ENCODE measurements at regions not wholly inside any gene's neighbourhood (a gene's known extent, or its start where the extent isn't known, plus 50 kb on each side); places are given as distances from the start of the nearest gene placed in this dataset.

DNA sequence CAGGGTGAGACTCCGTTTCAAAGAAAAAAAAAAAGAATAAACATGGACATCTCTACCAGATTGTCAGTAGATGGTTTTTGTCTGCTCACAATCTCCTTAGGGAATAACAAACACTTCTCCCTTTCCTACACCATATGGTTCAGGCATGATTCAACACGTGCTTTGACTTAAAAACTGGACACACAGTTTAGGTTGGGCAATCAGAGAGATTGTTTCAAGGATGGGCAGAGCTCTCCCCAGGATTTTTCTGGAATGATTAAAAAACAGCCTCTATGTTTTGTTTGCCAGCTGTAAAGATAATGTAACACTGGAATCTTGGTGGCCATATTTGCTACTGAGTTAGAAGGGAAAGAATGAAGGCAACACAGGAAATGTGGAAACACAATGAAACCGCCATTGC is 150.1 kb upstream of the TSC22D1 start:
- H3K4me3 ChIP-seq (ENCODE audit: low read depth, low read length) = no peak overlapping the region
- TF ChIP-seq, protein P1, sequence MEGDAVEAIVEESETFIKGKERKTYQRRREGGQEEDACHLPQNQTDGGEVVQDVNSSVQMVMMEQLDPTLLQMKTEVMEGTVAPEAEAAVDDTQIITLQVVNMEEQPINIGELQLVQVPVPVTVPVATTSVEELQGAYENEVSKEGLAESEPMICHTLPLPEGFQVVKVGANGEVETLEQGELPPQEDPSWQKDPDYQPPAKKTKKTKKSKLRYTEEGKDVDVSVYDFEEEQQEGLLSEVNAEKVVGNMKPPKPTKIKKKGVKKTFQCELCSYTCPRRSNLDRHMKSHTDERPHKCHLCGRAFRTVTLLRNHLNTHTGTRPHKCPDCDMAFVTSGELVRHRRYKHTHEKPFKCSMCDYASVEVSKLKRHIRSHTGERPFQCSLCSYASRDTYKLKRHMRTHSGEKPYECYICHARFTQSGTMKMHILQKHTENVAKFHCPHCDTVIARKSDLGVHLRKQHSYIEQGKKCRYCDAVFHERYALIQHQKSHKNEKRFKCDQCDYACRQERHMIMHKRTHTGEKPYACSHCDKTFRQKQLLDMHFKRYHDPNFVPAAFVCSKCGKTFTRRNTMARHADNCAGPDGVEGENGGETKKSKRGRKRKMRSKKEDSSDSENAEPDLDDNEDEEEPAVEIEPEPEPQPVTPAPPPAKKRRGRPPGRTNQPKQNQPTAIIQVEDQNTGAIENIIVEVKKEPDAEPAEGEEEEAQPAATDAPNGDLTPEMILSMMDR (IDR thresholded peaks at IDR 0.05; ENCODE audit: low read depth, low read length) = no peak

DNA sequence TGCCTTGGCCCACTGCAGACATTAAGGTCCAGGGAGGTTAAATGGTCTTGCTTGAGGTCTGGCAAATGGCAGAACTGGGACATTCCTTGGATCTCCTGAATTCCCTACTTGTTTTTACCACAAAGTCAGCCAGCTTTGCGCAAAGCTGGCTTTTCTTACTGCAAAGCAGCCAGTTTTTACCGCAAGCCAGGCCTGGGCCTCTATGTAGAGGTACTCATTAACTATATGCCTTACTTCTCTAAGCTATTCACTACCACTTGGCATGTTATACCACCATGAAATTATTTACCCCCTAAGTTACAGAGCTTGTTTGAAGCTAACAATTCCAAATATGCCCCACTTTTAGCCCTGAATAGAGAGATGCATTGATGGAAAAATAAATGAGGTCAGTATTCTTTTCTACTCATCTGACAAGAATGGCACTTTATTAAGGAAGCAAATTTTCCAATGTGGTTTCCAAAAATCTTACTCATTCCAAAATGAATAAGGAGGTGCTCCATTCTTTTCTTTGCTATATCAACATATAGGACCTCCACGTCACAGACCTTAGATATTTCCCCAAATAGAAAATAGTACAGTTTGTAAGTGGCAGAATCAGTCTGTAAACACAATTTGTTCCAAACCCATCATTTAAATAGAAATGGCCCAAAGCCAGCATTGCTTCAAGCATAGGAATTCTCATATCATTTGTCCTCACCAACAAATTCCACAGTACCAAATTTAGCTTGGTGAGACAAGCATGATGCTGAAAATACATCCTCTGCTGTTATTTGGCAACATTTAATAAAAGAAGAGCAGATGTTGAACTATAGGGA is 143.9 kb upstream of the TSC22D1 start:
- TF ChIP-seq, protein P1 (IDR thresholded peaks at IDR 0.05; ENCODE audit: low read depth, low read length) = no peak

DNA sequence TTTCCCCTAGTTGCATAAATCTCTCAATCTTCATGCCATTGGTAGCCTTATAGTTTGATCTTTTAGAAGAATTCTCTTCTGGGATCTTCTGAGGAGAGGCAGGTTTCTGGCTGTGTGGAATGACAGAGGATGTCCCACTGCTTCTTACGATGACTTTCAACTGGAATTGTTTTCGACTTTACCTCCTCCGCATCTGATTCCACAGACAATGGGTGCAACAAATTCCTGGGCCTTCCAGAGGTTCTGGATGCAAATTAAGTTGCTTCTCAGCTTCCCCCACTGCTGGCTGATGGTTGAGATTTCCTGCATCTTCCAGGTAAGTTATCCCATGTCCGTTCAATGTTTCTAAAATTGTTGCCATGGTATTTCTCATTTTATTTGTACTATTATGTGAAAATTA is 142.3 kb upstream of the TSC22D1 start:
- no peak overlapping the region for H3K4me3 ChIP-seq (ENCODE audit: low read depth, low read length)
- TF ChIP-seq, protein P1 (IDR thresholded peaks at IDR 0.05; ENCODE audit: low read depth, low read length) = no peak

More for the DNA sequence above, 143.9 kb upstream of the TSC22D1 start:
- no peak overlapping the region for H3K4me3 ChIP-seq (ENCODE audit: low read depth, low read length)

DNA sequence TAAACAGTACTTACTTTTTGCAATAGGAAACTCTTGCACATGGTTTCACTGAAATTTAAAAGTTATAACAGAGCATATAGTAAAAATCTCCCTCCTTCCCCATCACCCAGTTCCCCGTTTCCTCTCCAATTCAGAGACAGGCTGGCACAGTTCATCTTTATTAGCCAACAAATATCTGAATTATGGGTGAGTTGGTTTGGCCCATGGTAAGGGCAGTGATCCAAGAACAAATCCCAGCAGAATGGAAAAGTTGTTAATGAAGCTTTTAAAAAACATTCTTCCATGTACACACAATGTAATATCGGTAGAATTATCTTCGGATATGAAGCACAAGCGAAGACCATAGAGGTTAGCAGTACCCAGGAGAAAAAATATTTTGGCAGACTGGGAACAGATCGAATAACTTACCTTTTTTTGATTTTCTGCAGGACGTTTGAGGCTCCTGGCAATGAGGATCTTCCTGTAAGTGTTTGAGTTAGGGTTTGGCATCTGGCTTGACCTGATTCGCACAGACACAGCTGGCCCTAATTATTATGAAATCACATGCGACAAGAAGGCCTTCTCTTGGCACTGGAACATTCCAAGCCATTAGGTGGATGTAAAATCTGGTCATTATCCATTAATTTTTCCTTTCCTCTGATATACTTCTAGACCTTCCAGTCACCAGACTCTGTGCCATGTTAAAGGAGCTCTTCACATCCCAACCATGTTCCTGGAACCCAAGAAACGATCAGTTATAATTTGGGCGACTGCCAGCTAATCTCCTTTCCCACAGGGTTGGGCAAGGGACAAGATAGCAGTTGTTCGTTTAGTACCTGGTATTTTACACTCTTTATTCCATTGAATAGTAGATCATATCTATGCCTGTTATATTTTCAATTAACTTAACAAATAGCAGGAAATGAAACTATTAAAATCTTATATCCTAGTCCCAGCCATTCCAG is 139.4 kb upstream of the TSC22D1 start:
- TF ChIP-seq, protein P1 (IDR thresholded peaks at IDR 0.05; ENCODE audit: low read depth, low read length) = no peak
- H3K4me3 ChIP-seq (ENCODE audit: low read depth, low read length) = no peak overlapping the region

DNA sequence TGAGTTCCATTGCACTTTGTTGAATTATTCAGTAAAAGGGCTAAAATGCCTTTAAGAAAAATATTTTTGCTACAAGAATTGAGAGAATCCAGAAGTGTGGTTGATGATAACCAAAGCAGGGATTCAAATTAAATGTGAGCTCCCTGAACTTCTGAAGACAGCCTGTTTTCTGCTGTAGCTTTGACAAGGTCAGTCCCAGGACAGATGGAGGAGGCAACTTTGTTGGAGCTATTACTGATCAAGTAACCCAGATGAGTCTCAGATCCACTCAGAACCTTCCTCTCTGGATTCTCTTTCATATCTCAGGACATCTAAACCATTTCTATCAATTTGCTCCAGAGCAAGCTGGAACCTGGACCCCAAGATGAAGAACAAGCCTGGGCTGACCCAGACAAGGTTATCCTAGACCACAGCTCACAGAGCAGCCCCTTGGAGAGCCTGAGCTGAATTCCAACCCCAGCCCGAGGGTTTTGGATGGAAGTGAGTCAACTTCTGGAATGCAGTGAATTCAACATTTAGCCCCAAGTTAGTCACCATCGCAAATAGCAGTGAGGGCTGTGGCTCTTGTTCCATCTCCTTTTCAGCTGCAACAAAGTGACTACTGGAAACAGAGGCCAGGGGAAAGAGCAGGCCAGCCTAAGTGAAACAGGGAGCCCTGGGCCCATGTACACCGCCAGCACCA is 137.8 kb upstream of the TSC22D1 start:
- TF ChIP-seq, protein P1 (IDR thresholded peaks at IDR 0.05; ENCODE audit: low read depth, low read length) = no peak
- no peak overlapping the region for H3K4me3 ChIP-seq (ENCODE audit: low read depth, low read length)

DNA sequence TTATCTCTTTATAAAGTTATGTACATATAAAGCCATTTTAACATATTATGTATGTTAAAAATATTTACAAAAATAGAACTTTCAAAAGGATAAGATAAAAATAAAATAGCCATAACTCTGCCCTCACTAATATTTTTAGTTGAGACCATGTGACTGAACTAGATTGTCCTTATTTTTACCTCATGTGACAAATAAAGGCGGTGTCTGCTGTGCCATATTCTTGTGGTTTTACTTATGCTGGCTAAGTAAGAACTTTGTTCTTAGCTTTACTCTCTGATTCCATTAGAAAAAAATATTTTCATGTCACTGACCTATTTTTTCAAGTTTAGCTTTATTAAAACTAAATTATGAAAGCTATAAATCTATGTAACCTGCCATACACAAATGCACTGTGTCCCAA is 135.6 kb upstream of the TSC22D1 start:
- H3K4me3 ChIP-seq (ENCODE audit: low read depth, low read length) = no peak overlapping the region
- TF ChIP-seq, protein P1 (IDR thresholded peaks at IDR 0.05; ENCODE audit: low read depth, low read length) = no peak

Data from WI38 (cell line).